ENCODE measurements at regions not wholly inside any gene's neighbourhood (a gene's known extent, or its start where the extent isn't known, plus 50 kb on each side); places are given as distances from the start of the nearest gene placed in this dataset.

- DNase-seq: no peak
Measured at GRCh38 chr15:62619526-62619925, 423.0 kb upstream of the TPM1 start.

- DNase-seq: no peak
Measured at GRCh38 chr15:62622775-62623174, 419.8 kb upstream of the TPM1 start.

- no peak for DNase-seq
Measured at GRCh38 chr15:62624547-62625378, 417.8 kb upstream of the TPM1 start.

GRCh38 chr15:62625429-62626033 is 417.0 kb upstream of the TPM1 start:
- no peak for DNase-seq

GRCh38 chr15:62626903-62627302 is 415.6 kb upstream of the TPM1 start:
- no peak for DNase-seq

- no peak for DNase-seq
Measured at GRCh38 chr15:62631076-62631724, 411.3 kb upstream of the TPM1 start.

GRCh38 chr15:62636823-62637573 is 405.5 kb upstream of the TPM1 start:
- DNase-seq: no peak

GRCh38 chr15:62637574-62637897 is 405.0 kb upstream of the TPM1 start:
- no peak for DNase-seq

- DNase-seq: no peak
Measured at GRCh38 chr15:62637950-62638619, 404.5 kb upstream of the TPM1 start.

- no peak for DNase-seq
Measured at GRCh38 chr15:62639432-62639831, 403.1 kb upstream of the TPM1 start.

- no peak for DNase-seq
Measured at GRCh38 chr15:62639906-62640605, 402.5 kb upstream of the TPM1 start.

GRCh38 chr15:62641825-62642224 is 400.7 kb upstream of the TPM1 start:
- no peak for DNase-seq

- no peak for DNase-seq
Measured at GRCh38 chr15:62643572-62643971, 399.0 kb upstream of the TPM1 start.

- DNase-seq: no peak
Measured at GRCh38 chr15:62644216-62644888, 398.2 kb upstream of the TPM1 start.

- DNase-seq: no peak
Measured at GRCh38 chr15:62644889-62645742, 397.4 kb upstream of the TPM1 start.

- no peak for DNase-seq
Measured at GRCh38 chr15:62647202-62647842, 395.2 kb upstream of the TPM1 start.

GRCh38 chr15:62647843-62648505 is 394.6 kb upstream of the TPM1 start:
- DNase-seq: no peak

GRCh38 chr15:62648954-62649353 is 393.6 kb upstream of the TPM1 start:
- DNase-seq: no peak

- DNase-seq: no peak
Measured at GRCh38 chr15:62649793-62650420, 392.6 kb upstream of the TPM1 start.
